ENCODE measurements at regions not wholly inside any gene's neighbourhood (a gene's known extent, or its start where the extent isn't known, plus 50 kb on each side); places are given as distances from the start of the nearest gene placed in this dataset.

- TF ChIP-seq POLR2A (IDR thresholded peaks at IDR 0.05; ENCODE audit: low read length): no peak
- no peak for TF ChIP-seq GATA1 (IDR thresholded peaks at IDR 0.05; ENCODE audit: low read depth, low read length)
Measured at GRCh38 chr5:120150770-120151169, 313.3 kb upstream of the PRR16 start.

Measured in erythroblast (primary cell).